ENCODE measurements at regions not wholly inside any gene's neighbourhood (a gene's known extent, or its start where the extent isn't known, plus 50 kb on each side); places are given as distances from the start of the nearest gene placed in this dataset.
"Not testable (repeated sequence)": the region's sequence is repeated elsewhere in the genome, so short reads cannot be mapped to it uniquely, and the experiment has no call there.

DNA sequence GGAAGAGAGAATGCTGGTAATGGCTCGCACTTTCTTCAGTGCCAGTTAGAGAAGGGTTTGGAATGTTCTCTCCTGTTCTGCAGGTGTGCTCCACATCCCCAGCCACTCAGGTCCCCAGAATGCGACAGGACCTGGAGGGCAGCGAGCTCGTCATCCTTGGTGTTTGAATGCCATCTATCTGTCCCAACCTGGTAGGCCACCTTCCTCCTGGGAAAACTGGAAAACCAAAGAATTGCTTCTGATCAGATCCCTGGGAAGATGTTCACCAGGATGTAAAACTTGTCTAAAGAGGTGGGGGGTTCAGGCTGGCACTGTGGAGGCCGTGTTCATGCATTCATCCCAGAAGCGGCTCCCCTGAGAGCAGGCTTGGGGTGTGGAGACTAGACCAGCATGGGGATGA is 379.5 kb downstream of the GLRX3 start:
- Histone ChIP-seq H3K4me1 (ENCODE audit: low read depth, poor library complexity, severe bottlenecking) (no peaks in the 10 kb centered on the region), H3K4me2 (no peak overlapping the region), H3K27me3 (ENCODE audit: insufficient read depth, low read depth) (peaks cover 3% of the 10 kb centered on the region; the same call in 1 of the 2 replicates), H3K4me3 (IDR thresholded peaks at IDR 0.05; ENCODE audit: insufficient read depth, low read depth, low read length) (no peak overlapping the region), H3K9ac (no peak overlapping the region), H4K20me1 (ENCODE audit: insufficient read depth) (no peaks in the 10 kb centered on the region), H3K36me3 (ENCODE audit: insufficient read depth) (no peaks in the 10 kb centered on the region), H2AFZ (ENCODE audit: low read depth) (no peak overlapping the region), H3K79me2 (ENCODE audit: insufficient read depth, low read depth) (no peaks in the 10 kb centered on the region), H3K27ac (no peak overlapping the region)
- TF ChIP-seq, protein P1, sequence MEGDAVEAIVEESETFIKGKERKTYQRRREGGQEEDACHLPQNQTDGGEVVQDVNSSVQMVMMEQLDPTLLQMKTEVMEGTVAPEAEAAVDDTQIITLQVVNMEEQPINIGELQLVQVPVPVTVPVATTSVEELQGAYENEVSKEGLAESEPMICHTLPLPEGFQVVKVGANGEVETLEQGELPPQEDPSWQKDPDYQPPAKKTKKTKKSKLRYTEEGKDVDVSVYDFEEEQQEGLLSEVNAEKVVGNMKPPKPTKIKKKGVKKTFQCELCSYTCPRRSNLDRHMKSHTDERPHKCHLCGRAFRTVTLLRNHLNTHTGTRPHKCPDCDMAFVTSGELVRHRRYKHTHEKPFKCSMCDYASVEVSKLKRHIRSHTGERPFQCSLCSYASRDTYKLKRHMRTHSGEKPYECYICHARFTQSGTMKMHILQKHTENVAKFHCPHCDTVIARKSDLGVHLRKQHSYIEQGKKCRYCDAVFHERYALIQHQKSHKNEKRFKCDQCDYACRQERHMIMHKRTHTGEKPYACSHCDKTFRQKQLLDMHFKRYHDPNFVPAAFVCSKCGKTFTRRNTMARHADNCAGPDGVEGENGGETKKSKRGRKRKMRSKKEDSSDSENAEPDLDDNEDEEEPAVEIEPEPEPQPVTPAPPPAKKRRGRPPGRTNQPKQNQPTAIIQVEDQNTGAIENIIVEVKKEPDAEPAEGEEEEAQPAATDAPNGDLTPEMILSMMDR (conservative IDR thresholded peaks at IDR 0.05; ENCODE audit: low read depth, low read length) = no peak

DNA sequence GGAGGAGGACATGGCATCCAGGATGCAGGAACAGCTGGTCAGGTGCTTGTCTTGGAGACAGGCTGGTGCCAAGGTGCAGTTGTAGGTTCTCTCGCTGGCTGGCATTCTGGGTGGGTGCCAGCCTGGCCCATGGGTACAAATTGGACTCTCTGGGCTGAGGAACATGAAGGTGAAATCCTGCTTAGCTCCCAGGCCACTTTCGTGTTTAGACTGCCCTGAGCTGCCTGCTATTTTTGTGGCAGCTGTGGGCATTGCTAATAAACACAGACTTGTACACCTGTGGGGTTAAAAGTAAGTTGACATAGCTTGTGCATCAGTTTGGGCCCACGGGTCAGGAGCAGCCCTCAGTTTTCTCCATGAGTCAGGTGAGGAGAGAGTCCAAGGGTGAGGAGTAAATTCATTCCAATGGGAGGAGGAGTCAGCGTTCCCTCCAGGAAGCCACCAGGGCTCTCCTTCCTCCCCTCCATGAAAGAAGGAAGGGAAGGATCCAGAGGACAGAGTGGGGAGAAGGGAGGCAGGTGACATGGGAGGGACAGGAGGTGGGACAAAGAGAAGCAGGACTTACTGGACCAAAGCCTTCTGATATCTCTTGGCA is 380.0 kb downstream of the GLRX3 start:
- Histone ChIP-seq H3K27me3 (ENCODE audit: insufficient read depth, low read depth) (peaks cover 3% of the 10 kb centered on the region; the same call in 1 of the 2 replicates), H3K36me3 (ENCODE audit: insufficient read depth) (no peaks in the 10 kb centered on the region), H4K20me1 (ENCODE audit: insufficient read depth) (no peaks in the 10 kb centered on the region), H3K4me1 (ENCODE audit: low read depth, poor library complexity, severe bottlenecking) (no peaks in the 10 kb centered on the region), H2AFZ (ENCODE audit: low read depth) (no peak overlapping the region), H3K27ac (no peak overlapping the region), H3K79me2 (ENCODE audit: insufficient read depth, low read depth) (no peaks in the 10 kb centered on the region), H3K4me2 (no peak overlapping the region), H3K9ac (no peak overlapping the region), H3K4me3 (IDR thresholded peaks at IDR 0.05; ENCODE audit: insufficient read depth, low read depth, low read length) (no peak overlapping the region)
- TF ChIP-seq, protein P1 (conservative IDR thresholded peaks at IDR 0.05; ENCODE audit: low read depth, low read length) = no peak

DNA sequence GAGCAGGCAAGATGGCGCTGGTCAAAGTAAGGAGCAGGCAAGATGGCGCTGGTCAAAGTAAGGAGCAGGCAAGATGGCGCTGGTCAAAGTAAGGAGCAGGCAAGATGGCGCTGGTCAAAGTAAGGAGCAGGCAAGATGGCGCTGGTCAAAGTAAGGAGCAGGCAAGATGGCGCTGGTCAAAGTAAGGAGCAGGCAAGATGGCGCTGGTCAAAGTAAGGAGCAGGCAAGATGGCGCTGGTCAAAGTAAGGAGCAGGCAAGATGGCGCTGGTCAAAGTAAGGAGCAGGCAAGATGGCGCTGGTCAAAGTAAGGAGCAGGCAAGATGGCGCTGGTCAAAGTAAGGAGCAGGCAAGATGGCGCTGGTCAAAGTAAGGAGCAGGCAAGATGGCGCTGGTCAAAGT is 382.7 kb downstream of the GLRX3 start:
- H3K4me2 ChIP-seq; H3K27me3 ChIP-seq (ENCODE audit: insufficient read depth, low read depth); H3K79me2 ChIP-seq (ENCODE audit: insufficient read depth, low read depth): not testable (repeated sequence)

DNA sequence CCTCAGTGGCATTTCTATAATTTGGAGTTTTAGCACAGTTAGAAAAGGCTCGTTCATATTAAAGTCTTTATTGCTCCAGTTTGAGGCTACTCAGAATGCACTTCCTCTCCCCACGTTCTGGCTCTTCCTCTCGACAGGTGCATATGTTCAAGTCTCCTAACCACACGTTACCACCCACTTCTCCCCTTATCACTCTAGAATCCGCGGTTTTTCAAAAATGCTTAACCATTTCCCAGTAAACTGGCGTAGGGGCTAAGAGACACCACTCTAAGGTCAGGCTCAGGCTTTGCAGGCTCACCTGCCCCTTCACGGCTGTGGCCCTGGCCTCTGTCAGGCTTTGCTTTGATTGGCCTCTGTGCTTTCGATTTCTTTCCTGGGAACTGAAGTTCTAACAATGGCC is 383.6 kb downstream of the GLRX3 start:
- TF ChIP-seq, protein P1 (conservative IDR thresholded peaks at IDR 0.05; ENCODE audit: low read depth, low read length) = no peak
- Histone ChIP-seq H3K4me3 (IDR thresholded peaks at IDR 0.05; ENCODE audit: insufficient read depth, low read depth, low read length) (no peak overlapping the region), H3K36me3 (ENCODE audit: insufficient read depth) (no peaks in the 10 kb centered on the region), H3K4me2 (no peak overlapping the region), H3K9ac (no peak overlapping the region), H3K79me2 (ENCODE audit: insufficient read depth, low read depth) (no peaks in the 10 kb centered on the region), H3K27me3 (ENCODE audit: insufficient read depth, low read depth) (peaks cover 3% of the 10 kb centered on the region; the same call in 1 of the 2 replicates), H4K20me1 (ENCODE audit: insufficient read depth) (no peaks in the 10 kb centered on the region), H2AFZ (ENCODE audit: low read depth) (peak overlapping the region; percentile 31; the same call in 1 of the 2 replicates), H3K4me1 (ENCODE audit: low read depth, poor library complexity, severe bottlenecking) (no peaks in the 10 kb centered on the region), H3K27ac (no peak overlapping the region)

More for the DNA sequence above, 382.7 kb downstream of the GLRX3 start:
- H3K36me3 ChIP-seq (ENCODE audit: insufficient read depth); H3K27ac ChIP-seq; H3K4me3 ChIP-seq (IDR thresholded peaks at IDR 0.05; ENCODE audit: insufficient read depth, low read depth, low read length); H3K4me1 ChIP-seq (ENCODE audit: low read depth, poor library complexity, severe bottlenecking); H4K20me1 ChIP-seq (ENCODE audit: insufficient read depth); H3K9ac ChIP-seq: not testable (repeated sequence)
- peak overlapping the region; percentile 31; the same call in 1 of the 2 replicates for H2AFZ ChIP-seq (ENCODE audit: low read depth)

DNA sequence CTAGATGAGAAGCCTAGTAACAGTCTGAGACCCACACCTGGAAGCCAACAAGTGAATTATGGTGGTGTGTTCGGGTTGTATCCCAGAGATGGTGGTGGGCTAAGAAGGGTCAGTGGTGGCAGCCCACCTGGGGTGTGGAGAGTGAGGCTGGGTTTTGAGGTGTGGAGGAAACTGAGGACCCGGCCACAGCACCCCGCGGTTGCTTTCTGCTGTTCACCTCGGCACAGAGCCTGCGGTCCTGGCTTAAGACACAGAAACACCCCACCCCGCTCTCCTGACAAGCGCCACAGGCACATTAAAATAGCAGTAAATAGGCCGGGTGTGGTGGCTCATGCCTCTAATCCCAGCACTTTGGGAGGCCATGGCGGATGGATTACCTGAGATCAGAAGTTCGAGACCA is 395.1 kb downstream of the GLRX3 start:
- no peaks in the 10 kb centered on the region for H3K4me1 ChIP-seq (ENCODE audit: low read depth, poor library complexity, severe bottlenecking)
- H3K9ac ChIP-seq = no peak overlapping the region
- H3K27ac ChIP-seq = no peak overlapping the region
- no peak overlapping the region for H2AFZ ChIP-seq (ENCODE audit: low read depth)
- H3K27me3 ChIP-seq (ENCODE audit: insufficient read depth, low read depth) = no peaks in the 10 kb centered on the region; the same call in 1 of the 2 replicates
- H3K4me2 ChIP-seq = no peak overlapping the region
- no peak overlapping the region for H3K4me3 ChIP-seq (IDR thresholded peaks at IDR 0.05; ENCODE audit: insufficient read depth, low read depth, low read length)
- no peaks in the 10 kb centered on the region for H3K36me3 ChIP-seq (ENCODE audit: insufficient read depth)
- TF ChIP-seq, protein P1 (conservative IDR thresholded peaks at IDR 0.05; ENCODE audit: low read depth, low read length) = no peak
- H3K79me2 ChIP-seq (ENCODE audit: insufficient read depth, low read depth) = no peaks in the 10 kb centered on the region
- no peaks in the 10 kb centered on the region for H4K20me1 ChIP-seq (ENCODE audit: insufficient read depth)

Measured in KMS-11 (cell line).